ENCODE measurements at regions not wholly inside any gene's neighbourhood (a gene's known extent, or its start where the extent isn't known, plus 50 kb on each side); places are given as distances from the start of the nearest gene placed in this dataset.

DNA sequence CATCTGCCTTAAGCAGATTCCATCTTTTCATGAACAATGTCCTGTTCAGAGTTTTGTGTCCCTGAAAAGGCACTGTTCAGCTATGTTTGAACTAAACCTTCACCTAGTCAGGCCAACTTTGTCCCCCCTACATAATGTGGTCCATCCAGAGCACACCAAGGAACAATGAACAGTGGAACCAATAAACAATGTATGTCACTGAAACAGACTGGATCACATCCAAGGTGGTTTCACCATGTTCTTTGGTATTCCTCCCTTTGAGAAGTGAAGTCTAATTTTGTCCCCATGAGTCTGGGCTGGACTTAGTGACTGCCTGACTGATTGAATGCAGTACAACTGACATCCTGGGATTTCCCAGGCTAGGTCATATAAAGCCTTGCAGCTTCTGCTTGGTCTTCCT is 174.5 kb downstream of the SLC24A2 start:
- TF ChIP-seq SIN3A (IDR thresholded peaks at IDR 0.05; ENCODE audit: borderline replicate concordance, insufficient read depth, low read length) (no peak), POLR2AphosphoS5 (IDR thresholded peaks at IDR 0.05; ENCODE audit: low read depth, low read length) (no peak), FOXP2 (optimal IDR thresholded peaks at IDR 0.05; ENCODE audit: borderline replicate concordance, extremely low read depth, extremely low read length, insufficient read depth) (no peak), TAF1 (IDR thresholded peaks at IDR 0.05; ENCODE audit: borderline replicate concordance, insufficient read depth, low read length) (no peak)
- TF ChIP-seq, protein P1, sequence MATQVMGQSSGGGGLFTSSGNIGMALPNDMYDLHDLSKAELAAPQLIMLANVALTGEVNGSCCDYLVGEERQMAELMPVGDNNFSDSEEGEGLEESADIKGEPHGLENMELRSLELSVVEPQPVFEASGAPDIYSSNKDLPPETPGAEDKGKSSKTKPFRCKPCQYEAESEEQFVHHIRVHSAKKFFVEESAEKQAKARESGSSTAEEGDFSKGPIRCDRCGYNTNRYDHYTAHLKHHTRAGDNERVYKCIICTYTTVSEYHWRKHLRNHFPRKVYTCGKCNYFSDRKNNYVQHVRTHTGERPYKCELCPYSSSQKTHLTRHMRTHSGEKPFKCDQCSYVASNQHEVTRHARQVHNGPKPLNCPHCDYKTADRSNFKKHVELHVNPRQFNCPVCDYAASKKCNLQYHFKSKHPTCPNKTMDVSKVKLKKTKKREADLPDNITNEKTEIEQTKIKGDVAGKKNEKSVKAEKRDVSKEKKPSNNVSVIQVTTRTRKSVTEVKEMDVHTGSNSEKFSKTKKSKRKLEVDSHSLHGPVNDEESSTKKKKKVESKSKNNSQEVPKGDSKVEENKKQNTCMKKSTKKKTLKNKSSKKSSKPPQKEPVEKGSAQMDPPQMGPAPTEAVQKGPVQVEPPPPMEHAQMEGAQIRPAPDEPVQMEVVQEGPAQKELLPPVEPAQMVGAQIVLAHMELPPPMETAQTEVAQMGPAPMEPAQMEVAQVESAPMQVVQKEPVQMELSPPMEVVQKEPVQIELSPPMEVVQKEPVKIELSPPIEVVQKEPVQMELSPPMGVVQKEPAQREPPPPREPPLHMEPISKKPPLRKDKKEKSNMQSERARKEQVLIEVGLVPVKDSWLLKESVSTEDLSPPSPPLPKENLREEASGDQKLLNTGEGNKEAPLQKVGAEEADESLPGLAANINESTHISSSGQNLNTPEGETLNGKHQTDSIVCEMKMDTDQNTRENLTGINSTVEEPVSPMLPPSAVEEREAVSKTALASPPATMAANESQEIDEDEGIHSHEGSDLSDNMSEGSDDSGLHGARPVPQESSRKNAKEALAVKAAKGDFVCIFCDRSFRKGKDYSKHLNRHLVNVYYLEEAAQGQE (IDR thresholded peaks at IDR 0.05; ENCODE audit: insufficient read depth in 1 of 2, low read depth in 2 of 2, low read length in 2 of 2), result no peak

DNA sequence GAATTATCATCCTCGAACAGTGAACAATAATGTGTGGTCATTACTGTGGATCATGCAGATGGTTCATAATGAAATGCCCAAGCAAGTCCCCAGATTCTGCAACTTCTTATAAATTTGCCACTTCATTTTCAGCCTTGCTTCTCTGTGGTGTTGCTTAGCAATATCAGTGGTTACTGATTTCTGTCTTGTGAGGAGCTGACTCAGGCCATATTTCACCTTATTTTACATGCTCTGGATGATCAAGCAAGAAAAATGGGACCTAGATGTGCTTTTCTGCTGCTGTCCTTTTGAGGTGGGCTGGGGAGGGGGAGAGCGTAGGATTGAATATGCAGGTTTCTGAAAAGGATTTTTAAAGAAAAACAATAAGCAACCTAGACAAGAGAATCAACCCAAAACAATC is 188.3 kb downstream of the SLC24A2 start:
- TF ChIP-seq, protein P1 (IDR thresholded peaks at IDR 0.05; ENCODE audit: insufficient read depth in 1 of 2, low read depth in 2 of 2, low read length in 2 of 2), result no peak
- no peak for TF ChIP-seq POLR2AphosphoS5 (IDR thresholded peaks at IDR 0.05; ENCODE audit: low read depth, low read length)
- TF ChIP-seq TAF1 (IDR thresholded peaks at IDR 0.05; ENCODE audit: borderline replicate concordance, insufficient read depth, low read length), result no peak
- no peak for TF ChIP-seq SIN3A (IDR thresholded peaks at IDR 0.05; ENCODE audit: borderline replicate concordance, insufficient read depth, low read length)
- no peak for TF ChIP-seq FOXP2 (optimal IDR thresholded peaks at IDR 0.05; ENCODE audit: borderline replicate concordance, extremely low read depth, extremely low read length, insufficient read depth)

DNA sequence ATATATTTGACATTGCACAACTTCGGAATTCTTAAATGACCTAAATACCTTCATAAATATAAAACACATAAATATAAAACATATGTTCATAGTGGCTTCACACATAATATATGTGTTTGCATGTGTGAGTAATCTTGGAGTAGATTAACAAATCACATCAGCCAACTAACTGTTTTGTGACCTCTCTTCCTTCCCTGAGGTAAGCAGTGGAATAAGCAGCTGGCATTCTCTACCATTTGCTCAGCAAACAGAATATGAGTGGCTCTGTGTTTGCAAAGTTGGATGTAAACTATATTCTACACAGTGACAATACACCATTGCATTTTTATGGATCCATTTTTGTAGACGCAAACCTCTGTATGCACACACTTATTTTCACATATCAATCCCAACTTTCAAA is 189.9 kb downstream of the ACER2 start:
- TF ChIP-seq POLR2AphosphoS5 (IDR thresholded peaks at IDR 0.05; ENCODE audit: low read depth, low read length) (no peak), FOXP2 (optimal IDR thresholded peaks at IDR 0.05; ENCODE audit: borderline replicate concordance, extremely low read depth, extremely low read length, insufficient read depth) (no peak)

DNA sequence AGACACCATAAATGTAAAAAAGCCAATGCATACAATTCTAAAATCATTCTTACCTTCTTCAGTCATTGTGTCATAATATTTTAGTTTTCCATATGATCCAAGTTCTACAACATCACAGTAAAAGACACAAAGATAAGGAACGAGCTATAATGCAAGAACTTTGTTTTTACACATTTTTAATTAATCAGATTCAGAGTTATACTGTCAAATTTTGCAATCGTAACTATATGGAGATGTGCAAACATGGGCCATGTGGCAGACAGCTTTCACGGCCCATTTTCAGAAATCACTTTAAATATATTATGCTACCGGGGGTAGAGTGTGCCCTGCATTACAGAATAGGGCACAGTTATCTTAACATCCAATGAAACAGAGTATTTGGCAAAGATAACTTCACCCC is 188.4 kb downstream of the ACER2 start:
- TF ChIP-seq SIN3A (IDR thresholded peaks at IDR 0.05; ENCODE audit: borderline replicate concordance, insufficient read depth, low read length) (no peak), FOXP2 (optimal IDR thresholded peaks at IDR 0.05; ENCODE audit: borderline replicate concordance, extremely low read depth, extremely low read length, insufficient read depth) (no peak), POLR2AphosphoS5 (IDR thresholded peaks at IDR 0.05; ENCODE audit: low read depth, low read length) (no peak), TAF1 (IDR thresholded peaks at IDR 0.05; ENCODE audit: borderline replicate concordance, insufficient read depth, low read length) (no peak)
- TF ChIP-seq, protein P1 (IDR thresholded peaks at IDR 0.05; ENCODE audit: insufficient read depth in 1 of 2, low read depth in 2 of 2, low read length in 2 of 2), result no peak

DNA sequence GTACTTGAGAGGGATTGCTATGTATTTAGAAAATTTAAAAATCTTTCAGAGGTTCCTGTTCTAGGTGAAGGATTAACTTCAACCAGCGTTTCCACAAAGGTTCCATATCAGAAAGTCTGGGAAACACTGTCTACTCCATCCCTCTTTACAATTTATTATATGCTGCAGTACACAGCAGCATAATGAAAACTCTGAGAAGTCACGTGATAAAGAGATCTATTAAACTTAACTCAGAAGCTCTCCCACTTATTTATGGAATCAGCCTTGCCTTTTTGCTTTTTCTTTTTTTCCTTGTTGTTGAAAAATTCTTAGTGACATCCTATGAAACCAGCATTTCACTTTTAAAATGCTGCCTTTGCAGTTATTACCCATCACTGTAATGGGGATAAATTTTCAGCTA is 186.2 kb downstream of the ACER2 start:
- TF ChIP-seq SIN3A (IDR thresholded peaks at IDR 0.05; ENCODE audit: borderline replicate concordance, insufficient read depth, low read length) (no peak), TAF1 (IDR thresholded peaks at IDR 0.05; ENCODE audit: borderline replicate concordance, insufficient read depth, low read length) (no peak)

DNA sequence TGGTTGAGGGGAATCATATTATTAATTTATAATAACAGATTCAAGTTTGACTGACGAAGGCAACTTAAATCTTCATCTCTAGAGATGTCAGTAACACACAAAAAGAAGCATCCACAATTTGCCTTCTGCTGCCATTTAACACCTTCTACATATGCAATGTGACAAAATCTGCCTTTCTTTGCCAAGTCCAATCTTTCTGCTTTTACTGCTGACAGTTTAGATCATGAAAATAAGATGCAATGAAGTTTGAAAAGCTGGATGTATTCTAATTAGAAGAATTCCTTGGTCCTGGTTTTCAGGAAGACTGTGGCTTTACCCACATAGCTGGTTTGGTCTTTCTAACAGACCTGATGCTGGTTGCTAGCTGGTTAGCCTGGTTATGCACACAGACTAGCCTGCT is 178.9 kb downstream of the ACER2 start:
- TF ChIP-seq, protein P1 (IDR thresholded peaks at IDR 0.05; ENCODE audit: insufficient read depth in 1 of 2, low read depth in 2 of 2, low read length in 2 of 2), result no peak
- no peak for TF ChIP-seq POLR2AphosphoS5 (IDR thresholded peaks at IDR 0.05; ENCODE audit: low read depth, low read length)
- TF ChIP-seq TAF1 (IDR thresholded peaks at IDR 0.05; ENCODE audit: borderline replicate concordance, insufficient read depth, low read length), result no peak
- no peak for TF ChIP-seq SIN3A (IDR thresholded peaks at IDR 0.05; ENCODE audit: borderline replicate concordance, insufficient read depth, low read length)
- no peak for TF ChIP-seq FOXP2 (optimal IDR thresholded peaks at IDR 0.05; ENCODE audit: borderline replicate concordance, extremely low read depth, extremely low read length, insufficient read depth)
